ENCODE measurements at regions not wholly inside any gene's neighbourhood (a gene's known extent, or its start where the extent isn't known, plus 50 kb on each side); places are given as distances from the start of the nearest gene placed in this dataset.

DNA sequence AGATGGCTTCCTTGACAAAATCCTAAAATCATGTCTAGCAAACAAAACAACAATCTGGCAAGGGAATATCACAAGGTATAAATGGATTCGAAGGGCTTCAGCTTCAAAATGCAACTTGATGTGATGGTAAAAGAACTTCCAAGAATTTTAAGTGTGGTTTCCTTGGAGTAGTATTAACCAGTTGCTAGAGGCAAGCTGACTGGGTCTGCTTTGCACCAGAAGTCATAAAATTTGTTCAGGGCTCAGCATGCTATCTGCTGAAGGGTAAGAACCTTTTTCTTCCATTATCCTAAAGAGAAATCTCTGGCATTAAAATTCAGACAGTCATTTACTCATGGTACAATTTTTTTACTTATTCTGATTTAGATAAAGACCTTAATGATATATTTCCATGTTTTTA, 516.7 kb downstream of the TXNL1 start:
- Histone ChIP-seq H3K4me3 (no peak overlapping the region), H4K20me1 (replicated peaks; ENCODE audit: control insufficient read depth, insufficient read depth, low read length) (no peaks in the 10 kb centered on the region), H3K9ac (ENCODE audit: insufficient read depth in 1 of 2, low read depth in 2 of 2, low read length in 2 of 2) (no peak overlapping the region), H3K4me2 (ENCODE audit: insufficient read depth, low read length) (no peak overlapping the region), H3K27ac (ENCODE audit: extremely low read depth, low read depth, low read length) (no peak overlapping the region), H3K79me2 (ENCODE audit: control insufficient read depth, insufficient read depth, low read length) (no peaks in the 10 kb centered on the region), H3K9me1 (ENCODE audit: control insufficient read depth, insufficient read depth, low read length) (no peaks in the 10 kb centered on the region), H3K27me3 (ENCODE audit: control insufficient read depth in 2 of 2, insufficient read depth in 2 of 2, low read length in 2 of 2) (no peaks in the 10 kb centered on the region), H3K4me1 (replicated peaks in 1 of 2; ENCODE audit: control insufficient read depth in 2 of 2, insufficient read depth in 2 of 2, low read length in 2 of 2) (no peaks in the 10 kb centered on the region), H3K9me3 (replicated peaks; ENCODE audit: control insufficient read depth, insufficient read depth, low read depth, low read length) (no peaks in the 10 kb centered on the region), H3K36me3 (ENCODE audit: control insufficient read depth, insufficient read depth, low read length) (no peaks in the 10 kb centered on the region), H2AFZ (ENCODE audit: low read depth, low read length) (no peak overlapping the region)
- ChIA-PET POLR2A (no interaction called here), CTCF (ENCODE audit: low intra/inter-chr PET ratio) (no interaction called here)
- TF ChIP-seq ARHGAP35 (IDR thresholded peaks at IDR 0.05; ENCODE audit: partially characterized antibody) = no peak
- TF ChIP-seq FOXA1 (IDR thresholded peaks at IDR 0.05; ENCODE audit: borderline replicate concordance) = no peak
- no peak for TF ChIP-seq LCOR (CRISPR knock-in tag; IDR thresholded peaks at IDR 0.05)
- no peak for TF ChIP-seq HIVEP1 (CRISPR knock-in tag; IDR thresholded peaks at IDR 0.05)
- no peak for TF ChIP-seq CEBPZ (IDR thresholded peaks at IDR 0.05; ENCODE audit: borderline replicate concordance, low read depth, low read length)
- TF ChIP-seq ZNF583 (CRISPR knock-in tag; IDR thresholded peaks at IDR 0.05) = no peak
- no peak for TF ChIP-seq KDM4B (IDR thresholded peaks at IDR 0.05; ENCODE audit: borderline replicate concordance in 2 of 2, low read depth in 1 of 2)
- TF ChIP-seq FOXA3 (CRISPR knock-in tag; conservative IDR thresholded peaks at IDR 0.05 in 1 of 2, IDR thresholded peaks at IDR 0.05 in 1 of 2) = no peak
- no peak for TF ChIP-seq MIER1 (IDR thresholded peaks at IDR 0.05; ENCODE audit: low read depth)
- no peak for TF ChIP-seq SRSF3 (IDR thresholded peaks at IDR 0.05; ENCODE audit: insufficient read depth, low read length)
- no peak for TF ChIP-seq EHMT2 (IDR thresholded peaks at IDR 0.05)
- no peak for DNase-seq (ENCODE audit: extremely low read depth in 1 of 4, low spot score in 3 of 4)
- FAIRE-seq = no peak
- 0% methylated on average over 1 of the region's 1 CpG for WGBS (ENCODE audit: insufficient coverage, low coverage, missing lambda C conversion rate)
- intact Hi-C loops (cut with micrococcal nuclease) = no loop called here
- no TSS peak for BruUV-seq (replicated peaks)
- in situ Hi-C loops (cut with MboI) = no loop called here
- ATAC-seq = no peak
